Activated CD8-positive, alpha-beta memory T cell treated with anti-CD3 and anti-CD28 coated beads for 24 hours (primary cell): ENCODE measurements at regions not wholly inside any gene's neighbourhood (a gene's known extent, or its start where the extent isn't known, plus 50 kb on each side); places are given as distances from the start of the nearest gene placed in this dataset.
"Not testable (repeated sequence)": the region's sequence is repeated elsewhere in the genome, so short reads cannot be mapped to it uniquely, and the experiment has no call there.

Experiments used
- DNase-seq: peaks from one replicate; pipeline ENCODE4 v3.0.0-alpha.2; 2020

DNA sequence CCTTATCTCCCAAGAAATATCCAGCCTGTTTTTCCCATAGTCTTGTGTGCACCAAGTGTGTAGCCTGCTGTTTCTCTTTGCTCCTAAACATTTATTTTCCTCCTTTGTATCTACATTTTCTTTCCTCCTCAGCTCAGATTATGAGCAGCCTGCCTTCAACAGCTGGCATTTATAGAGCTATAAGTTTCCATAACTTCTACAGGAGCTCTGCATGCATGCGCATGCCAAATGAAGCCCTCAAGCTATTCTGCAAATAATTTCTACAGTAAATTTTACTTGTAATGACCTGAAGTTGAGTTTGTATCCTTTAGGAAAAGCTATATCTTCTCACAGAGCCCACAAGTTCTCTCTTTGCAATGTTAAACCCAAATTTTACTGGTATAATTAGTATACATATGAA is 699.5 kb downstream of the CETN3 start:
- no peak for DNase-seq

GRCh38 chr5:89707891-89708290 is 701.7 kb downstream of the CETN3 start:
- no peak for DNase-seq

- DNase-seq, result no peak
These were observed 702.8 kb downstream of the CETN3 start for GRCh38 chr5:89706731-89707130.

DNA sequence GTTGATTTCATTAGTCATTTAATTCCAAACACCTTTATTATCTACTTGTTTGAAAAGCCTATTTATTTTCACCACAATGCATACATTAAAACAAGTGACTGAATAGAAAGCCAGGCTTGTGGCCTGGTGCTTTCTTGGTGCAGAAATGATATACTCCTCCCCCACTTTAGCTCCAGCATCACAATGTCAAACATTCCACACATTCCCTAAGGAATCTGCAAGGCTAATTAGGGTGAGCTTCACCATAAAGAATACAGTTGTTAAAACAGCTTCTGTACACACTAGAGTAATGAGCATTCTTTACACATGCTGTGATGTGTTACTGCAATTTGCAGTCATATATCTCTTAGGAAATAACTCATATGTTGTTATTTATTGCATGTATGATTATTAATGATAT is 705.7 kb downstream of the CETN3 start:
- DNase-seq, result no peak

GRCh38 chr5:89698028-89698427 is 711.5 kb downstream of the CETN3 start:
- DNase-seq, result no peak

DNA sequence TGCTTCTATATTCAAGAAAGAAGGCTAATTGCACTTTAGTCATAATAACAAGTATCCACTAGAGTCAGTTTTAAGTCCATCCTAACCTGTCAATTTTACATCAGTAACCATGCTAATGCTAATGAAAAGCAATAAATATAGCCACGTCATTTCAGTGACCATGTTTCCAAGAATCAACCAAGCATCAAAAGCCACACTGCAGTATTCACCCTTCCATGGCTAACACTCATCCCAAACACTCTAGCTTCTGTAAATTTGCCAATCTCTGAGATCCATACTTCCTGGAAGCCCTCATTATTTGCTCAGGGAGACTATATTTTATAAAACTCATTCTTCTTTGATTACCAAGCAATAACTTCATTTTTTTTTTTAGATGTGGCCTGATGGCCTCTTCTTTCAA is 712.0 kb downstream of the CETN3 start:
- DNase-seq, result no peak

GRCh38 chr5:89695371-89695770 is 714.2 kb downstream of the CETN3 start:
- DNase-seq, result no peak

GRCh38 chr5:89694026-89694550 is 715.5 kb downstream of the CETN3 start:
- no peak for DNase-seq

DNA sequence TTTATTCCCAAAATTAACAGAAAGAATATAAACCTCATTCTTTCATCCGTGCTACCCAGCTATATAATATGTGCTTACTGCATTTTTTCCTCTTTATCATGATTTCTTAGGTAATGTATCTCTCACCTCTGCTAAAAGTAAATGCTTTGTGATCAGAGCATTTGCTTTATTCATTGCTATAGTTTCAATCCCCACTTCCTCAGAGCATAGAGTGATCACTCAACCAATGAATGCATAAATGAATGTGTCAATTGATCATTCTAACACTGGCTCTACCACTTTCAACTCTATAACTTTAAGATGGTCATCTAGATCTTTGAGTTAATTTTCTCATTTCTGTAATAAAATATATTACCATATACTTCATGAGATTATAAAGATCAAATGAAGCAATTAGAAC is 719.2 kb downstream of the CETN3 start:
- no peak for DNase-seq

DNA sequence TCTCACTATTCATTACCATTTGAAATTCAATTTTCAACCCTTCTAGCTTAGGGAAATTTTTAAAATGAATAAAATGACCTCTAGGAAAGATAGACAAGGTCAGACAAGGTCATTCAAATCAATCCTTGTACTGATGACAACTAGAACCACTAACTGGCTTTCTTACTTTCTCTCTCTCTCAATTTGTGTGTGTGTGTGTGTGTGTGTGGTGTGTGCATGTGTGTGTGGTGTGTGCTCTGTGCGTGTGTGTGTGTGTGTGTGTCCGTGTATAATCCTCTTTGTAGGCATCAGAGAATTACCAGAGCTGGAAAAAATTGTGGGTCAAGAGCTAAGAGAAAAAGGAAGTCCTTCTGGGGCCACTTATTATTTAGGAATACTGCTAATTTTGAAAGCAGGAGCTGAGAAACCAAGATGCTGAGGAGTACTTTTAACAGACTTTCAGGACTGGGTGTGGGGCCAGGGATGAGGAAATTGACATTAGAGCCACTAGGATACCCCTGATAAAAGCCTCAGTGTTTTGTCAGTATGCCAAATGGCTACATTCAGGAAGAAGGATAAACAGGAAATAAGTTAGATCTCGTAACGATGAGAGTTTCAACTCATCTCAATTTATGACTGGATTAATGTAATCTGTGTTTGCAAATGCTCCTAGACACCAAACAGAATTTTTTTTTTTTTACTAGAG is 723.3 kb downstream of the CETN3 start:
- DNase-seq, result no peak

GRCh38 chr5:89676634-89677033 is 732.9 kb downstream of the CETN3 start:
- no peak for DNase-seq

DNA sequence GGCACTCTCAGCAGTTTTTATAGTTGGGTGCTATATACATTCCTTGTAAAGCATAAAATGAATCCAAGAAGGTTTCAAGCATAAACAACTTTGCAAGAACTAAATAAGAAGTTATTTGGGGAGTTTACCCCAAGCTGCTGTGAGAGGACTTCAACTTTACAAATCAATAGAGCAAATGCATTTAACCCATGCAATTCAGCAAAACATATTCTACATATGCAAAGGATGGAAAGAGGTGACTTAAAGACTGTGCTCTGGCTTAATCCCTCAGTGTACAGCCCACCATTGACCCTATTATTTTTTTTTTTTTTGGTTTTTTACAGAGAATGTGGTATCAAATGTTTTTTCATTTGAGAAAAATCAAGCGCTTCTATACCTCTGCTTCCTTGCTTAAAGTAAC is 736.5 kb downstream of the CETN3 start:
- DNase-seq, result no peak

DNA sequence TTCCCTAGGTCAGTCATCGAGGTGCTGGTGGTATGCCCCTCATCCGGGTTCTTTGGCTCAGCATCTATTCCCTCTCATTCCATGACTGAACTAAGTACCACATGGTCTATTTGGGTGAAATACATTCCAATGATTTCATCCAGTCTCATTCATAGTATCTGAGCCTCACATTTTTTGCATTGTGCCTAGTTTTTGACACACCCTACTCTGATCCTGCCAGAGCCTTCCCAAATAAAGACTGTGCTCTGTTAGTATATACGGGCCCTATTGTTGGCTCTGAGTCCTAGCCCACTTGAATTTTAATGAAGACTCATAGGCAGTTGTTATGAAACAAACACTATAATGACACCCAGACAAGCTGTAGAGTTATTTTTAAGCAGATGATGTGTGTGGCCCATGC is 740.7 kb downstream of the CETN3 start:
- DNase-seq, result no peak

- no peak for DNase-seq
These were observed 747.1 kb downstream of the CETN3 start for GRCh38 chr5:89662499-89662898.

DNA sequence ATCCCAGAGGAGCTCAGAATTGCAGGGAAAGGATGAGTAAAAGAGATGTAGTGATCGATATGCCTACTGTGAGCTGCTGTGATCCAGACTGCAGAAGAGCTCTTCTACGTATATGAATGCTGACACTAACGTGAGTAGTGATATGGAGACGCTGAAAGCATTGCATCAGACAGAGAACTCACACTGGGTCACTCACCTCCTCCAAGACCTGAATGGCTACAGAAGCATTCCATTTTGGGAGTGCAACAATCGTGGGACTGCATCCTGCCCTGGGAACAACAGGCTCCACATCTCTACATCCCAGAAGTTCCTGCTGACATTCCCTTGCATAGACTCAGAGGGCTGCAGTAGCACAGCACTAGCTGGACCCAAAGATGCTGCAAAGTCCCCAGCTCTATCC is 755.9 kb upstream of the MEF2C start:
- no peak for DNase-seq

GRCh38 chr5:89634176-89634575 is 751.2 kb upstream of the MEF2C start:
- DNase-seq, result not testable (repeated sequence)

DNA sequence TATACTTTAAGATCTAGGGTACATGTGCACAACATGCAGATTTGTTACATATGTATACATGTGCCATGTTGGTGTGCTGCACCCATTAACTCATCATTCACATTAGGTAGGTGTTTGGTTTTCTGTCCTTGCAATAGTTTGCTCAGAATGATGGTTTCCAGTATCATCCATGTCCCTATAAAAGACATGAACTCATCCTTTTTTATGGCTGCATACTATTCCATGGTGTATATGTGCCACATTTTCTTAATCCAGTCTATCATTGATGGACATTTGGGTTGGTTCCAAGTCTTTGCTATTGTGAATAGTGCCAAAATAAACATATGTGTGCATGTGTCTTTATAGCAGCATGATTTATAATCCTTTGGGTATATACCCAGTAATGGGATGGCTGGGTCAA is 747.1 kb upstream of the MEF2C start:
- DNase-seq, result not testable (repeated sequence)

- DNase-seq, result no peak
These were observed 746.1 kb upstream of the MEF2C start for GRCh38 chr5:89628876-89629635.

DNA sequence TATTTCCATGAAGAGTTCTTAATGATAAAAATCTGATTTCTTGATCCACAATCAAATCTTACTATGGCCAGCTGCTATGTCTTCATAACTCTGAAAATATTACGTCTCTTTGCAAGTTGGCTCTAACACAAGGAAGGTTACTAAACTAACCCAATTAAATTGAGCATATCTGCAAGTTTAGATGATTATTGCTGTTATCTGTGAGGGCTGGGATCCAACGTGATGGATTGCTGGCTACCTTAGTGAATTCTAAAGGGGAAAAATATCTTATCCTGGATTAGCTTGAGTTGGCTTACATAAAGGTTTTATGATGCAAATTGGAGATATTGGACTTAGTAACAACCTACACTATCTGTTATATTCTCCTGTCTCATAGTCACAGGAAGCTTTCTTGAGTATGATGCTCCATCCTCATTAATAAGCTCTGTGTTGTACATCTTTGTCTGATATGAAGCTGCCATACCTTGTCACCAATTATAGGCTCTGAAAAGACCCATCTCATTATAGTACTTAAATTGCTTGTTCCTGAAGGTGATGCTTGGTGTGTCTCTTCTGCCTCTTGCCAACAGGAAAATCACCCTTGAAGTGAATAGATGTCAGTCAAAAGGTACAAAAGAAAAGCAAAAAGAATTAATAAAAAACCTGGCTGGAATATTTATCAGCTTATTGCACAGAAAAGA is 733.0 kb upstream of the MEF2C start:
- DNase-seq, result no peak

DNA sequence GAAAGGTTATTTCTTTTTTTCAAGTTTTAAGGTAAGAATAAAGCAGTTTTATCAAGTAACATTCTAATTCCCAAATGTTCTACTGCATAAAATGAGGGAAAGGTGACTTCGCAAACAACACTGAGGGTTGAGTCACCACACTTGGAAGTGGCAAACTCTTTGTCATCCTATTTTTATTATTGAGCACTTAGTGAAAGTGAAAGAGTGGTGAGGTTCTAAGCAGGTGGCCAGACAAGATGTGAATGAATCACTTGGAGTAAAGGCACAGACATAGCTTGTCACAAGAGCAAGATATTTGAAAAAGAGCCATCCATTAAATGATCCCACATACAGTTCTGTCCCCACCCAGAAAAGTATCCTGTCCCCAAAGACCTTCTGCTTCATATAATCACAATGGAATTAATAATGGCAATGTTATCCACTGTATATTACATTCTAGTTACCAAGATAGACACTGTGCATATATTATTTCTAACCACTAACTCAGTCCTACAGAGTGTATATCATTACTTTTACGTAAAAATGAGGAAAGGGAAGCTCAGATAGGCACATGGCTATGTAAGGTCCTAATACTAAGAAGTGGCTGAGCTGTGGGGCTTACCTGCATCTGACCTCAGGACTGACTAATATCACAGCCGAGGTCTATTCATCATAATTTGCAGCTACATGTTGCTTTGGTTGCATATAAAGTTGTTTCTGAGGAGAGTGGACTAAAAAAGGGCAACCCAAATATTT is 730.4 kb upstream of the MEF2C start:
- no peak for DNase-seq

DNA sequence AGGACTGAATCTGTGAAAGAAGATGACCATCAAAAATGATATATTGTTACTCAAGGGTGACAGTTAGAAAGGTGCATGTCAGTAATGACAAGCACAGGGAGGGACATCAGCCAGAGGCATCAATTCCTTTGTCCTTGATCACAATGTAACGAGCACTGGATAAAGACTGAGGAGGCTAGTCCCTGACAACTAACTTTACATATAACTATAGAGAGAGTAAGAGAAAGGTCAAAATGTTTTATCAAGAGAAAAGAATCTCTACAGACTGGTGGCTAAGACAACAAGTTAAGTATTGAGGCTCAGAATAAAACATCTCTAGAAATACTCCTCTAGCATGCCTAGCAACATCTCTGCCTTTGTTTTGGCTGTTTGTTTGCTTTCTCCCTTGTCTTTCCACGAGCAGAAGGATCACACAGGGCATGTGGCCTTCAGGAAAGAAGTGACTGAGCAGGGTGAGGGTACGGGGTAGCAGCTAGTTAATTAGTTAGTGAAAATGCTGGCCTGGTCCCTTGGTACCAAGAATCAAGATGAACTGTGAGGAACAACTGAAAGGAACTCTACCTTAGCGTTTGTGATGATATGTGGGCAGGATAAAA is 724.1 kb upstream of the MEF2C start:
- no peak for DNase-seq

DNA sequence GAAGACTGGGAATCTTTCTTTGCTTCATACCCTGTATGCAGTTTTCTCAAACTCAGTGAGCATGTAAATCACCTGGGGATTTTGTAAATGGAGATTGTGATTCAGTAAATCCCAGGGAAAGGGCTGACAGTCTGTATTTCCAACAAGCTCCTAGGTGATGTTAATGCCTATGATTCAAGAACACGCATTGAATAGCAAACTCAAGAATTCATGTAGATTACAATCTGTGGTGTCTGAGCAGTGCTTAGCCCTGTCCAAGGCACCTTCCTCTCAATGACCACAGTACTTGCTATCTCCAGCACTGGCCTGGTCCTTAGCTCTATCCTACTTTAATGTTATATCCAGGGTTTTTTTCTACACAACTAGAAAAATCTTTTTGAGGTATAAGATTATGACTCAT is 721.4 kb upstream of the MEF2C start:
- no peak for DNase-seq

- DNase-seq, result no peak
These were observed 718.9 kb upstream of the MEF2C start for GRCh38 chr5:89601880-89602279.
